A673 (cell line): ENCODE measurements at regions not wholly inside any gene's neighbourhood (a gene's known extent, or its start where the extent isn't known, plus 50 kb on each side); places are given as distances from the start of the nearest gene placed in this dataset.

ENCODE experiments used
- CTCF ChIP-seq: fragments of 300-800, 200-600 bp; sonication (generic); conservative IDR thresholded peaks from 2 replicates; pipeline ENCODE4 v1.5.1; 2017; ENCODE audit warnings: low read depth, mild to moderate bottlenecking, antibody characterized with exemption, low read length, moderate library complexity, mixed read lengths
- EZH2 ChIP-seq: fragments of 200-600 bp; sonication (generic); IDR thresholded peaks from 2 replicates; pipeline ENCODE4 v1.6.1; 2017; ENCODE audit warnings: borderline replicate concordance, low read depth, mild to moderate bottlenecking, mixed read lengths, antibody characterized with exemption, low read length; ENCODE audit not compliant: poor library complexity, severe bottlenecking

GRCh38 chrX:138866643-138867042, 155.1 kb upstream of the FGF13 start:
- TF ChIP-seq CTCF = no peak
- TF ChIP-seq EZH2 = no peak
